GM21390 (cell line): ENCODE measurements at regions not wholly inside any gene's neighbourhood (a gene's known extent, or its start where the extent isn't known, plus 50 kb on each side); places are given as distances from the start of the nearest gene placed in this dataset.
"Not testable (repeated sequence)": the region's sequence is repeated elsewhere in the genome, so short reads cannot be mapped to it uniquely, and the experiment has no call there.

Source experiments
- ATAC-seq: cut with Tn5 transposase; IDR thresholded peaks from one replicate; pipeline ENCODE4 v1.9.1; 2021; ENCODE audit not compliant: unreplicated experiment

DNA sequence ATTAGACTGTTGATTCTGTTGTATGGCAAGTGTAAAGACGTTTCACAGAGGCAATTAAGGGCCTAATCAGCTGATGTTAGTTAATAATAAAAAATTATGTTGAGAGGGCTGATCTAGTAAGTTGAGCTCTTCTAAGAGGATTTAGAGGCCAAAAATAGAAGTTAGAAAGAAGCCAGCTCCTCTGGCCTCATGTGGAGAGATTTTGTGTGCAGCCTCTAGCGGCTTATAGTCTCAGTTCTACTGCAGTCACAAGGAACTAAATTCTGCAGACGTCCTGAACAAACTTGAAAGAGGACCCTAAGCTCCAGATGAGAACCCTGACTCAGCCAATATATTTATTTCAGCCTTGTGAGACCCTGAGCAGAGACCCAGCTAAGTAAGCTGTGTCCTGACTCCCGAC is 498.6 kb downstream of the BTBD3 start:
- no peak for ATAC-seq

DNA sequence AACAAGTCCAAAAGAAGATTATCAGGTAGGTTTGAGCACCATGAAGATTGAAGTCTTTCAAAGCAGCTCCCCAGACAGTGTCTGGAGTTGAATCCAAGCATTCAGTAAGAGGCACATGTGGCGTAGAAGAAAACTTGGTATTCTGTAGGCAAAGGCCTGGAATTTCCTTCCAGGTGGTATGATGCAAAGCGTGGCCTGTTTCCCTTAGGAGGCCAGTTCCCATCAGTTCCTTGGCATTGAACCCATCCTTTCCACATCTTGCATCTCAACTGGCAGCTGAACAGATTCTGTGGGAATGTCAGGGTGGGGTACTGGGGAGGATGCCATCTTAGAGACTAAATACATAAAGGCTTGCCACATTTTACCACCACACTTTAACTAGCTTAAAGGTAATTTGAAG is 516.0 kb downstream of the BTBD3 start:
- ATAC-seq: no peak

DNA sequence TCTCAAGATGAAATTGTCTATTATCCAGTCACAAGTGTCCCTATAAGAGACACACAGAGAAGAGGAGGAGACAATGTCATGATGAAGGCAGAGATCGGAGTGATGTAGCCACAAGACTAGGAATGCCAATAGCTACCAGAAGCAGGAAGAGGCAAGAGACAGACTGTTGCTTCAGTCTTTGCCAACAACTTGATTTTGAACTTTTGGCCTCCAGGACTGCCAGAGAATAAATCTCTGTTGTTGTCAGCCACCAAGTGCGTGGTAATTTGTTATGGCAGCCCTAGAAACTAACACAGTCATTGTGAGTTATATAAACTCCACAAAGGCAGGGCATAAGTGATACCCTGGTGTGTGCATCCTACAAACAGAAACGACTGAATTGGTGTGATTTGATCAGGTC is 517.0 kb downstream of the BTBD3 start:
- ATAC-seq: no peak

DNA sequence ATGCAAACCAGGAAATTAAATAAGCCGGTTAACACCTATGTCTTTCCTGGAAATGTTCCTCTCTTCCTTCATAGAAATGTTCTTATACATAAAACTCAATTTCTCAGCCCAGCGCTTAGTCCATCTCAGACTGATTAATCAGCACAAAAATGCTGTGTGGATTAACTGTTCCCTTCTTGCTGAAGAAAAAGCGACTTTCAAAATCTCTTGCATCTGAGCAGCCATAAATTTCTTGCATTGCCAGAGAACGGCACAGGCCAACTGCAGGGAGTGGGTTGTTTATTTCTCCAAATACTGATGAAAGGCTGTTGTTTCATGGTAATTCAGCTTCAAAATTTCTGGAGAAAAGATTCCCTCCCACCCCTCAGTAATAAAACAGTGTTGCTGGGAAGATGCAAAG is 517.6 kb downstream of the BTBD3 start:
- ATAC-seq: no peak

DNA sequence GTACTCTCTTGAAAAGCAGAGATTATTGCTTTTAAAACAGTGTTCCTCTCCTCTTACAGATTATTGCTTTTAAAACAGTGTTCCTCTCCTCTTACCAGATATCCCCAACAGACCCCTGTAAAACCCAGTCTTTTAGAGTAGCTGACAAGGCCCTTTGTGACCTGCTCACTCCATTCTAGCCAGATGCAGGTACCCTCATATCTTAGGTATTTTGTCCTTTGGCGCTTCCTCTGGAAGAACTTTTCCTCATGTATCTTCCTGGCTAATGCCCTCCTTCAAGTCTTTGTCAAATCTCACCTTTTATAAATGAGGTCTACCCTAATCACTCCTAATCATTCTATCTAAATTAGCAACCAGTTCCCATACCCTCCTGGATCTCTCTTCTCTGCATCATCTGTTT is 536.0 kb downstream of the BTBD3 start:
- no peak for ATAC-seq

DNA sequence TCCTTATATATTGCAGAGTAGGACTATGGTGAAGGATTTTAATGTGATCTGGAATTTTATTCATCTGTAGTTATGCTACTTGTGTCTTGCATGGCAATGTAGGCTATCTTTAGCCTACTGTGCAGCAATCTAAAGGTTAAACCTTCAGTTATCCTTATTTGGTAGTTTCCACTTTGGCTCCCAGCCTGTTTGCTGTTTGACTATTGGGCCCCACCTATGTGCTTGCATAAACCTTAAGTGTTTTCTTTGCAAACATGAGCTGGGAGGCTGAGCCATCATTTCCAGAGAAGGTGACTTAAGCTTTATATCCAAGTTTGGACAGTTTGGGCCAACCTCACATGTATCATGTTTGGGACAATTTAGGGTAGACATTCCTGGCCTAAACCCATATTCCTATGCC is 537.5 kb downstream of the BTBD3 start:
- no peak for ATAC-seq

DNA sequence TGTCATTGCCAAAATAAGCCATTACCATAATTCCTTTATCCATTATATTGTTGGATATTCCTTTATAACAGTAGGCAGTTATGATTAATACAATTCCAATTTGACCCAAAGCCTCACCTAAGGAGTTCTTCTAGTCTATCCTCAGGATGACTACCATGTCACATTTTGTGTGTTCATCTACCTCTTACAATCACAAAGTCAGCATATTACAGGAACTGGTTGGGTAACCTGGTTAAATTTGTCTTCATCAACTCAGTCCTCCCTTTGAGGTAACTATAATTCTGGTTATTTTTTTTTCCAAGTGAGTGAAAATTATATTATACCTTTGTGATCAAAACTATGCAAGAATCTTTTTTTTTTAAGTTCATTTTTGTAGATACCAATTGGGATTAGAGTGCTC is 540.5 kb downstream of the BTBD3 start:
- no peak for ATAC-seq

DNA sequence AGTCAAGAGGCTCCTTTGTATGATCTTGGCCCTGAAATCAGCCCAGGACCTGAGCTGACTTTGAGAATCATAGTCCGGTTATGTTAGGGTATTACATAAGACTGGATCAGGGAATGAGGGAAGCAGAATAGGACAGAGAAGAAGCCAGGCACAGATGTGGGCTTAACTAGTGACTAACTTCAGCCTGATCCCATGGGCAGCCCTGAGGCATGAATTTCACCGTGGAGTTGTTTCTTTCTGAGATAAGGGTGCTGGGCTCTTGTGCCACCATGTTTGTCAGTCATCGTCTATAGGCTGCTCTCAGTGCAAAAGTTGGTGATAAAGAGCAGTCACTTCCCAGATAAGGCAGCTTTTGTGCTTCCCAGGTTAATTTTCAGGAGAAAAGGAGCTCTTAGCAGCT is 544.7 kb upstream of the SPTLC3 start:
- ATAC-seq: no peak

DNA sequence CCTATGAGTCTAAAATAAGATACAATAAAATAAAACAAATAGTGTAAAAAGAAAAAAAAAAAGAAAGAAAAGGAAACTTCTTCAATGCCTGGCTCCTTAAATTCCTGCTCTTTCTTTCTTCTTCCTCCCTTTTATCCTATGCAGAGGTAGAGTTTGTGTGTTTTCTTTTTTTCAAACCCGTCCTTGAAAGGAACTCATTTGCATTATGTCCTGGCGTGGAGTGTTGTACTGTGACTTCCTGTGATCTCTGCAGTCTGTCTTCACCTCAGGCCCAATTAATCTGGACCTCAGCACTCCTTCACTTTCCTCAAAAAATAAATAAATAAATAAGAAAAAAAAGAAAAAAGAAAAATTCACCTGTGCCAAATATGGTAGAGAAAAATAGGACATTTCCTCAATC is 541.9 kb upstream of the SPTLC3 start:
- no peak for ATAC-seq

DNA sequence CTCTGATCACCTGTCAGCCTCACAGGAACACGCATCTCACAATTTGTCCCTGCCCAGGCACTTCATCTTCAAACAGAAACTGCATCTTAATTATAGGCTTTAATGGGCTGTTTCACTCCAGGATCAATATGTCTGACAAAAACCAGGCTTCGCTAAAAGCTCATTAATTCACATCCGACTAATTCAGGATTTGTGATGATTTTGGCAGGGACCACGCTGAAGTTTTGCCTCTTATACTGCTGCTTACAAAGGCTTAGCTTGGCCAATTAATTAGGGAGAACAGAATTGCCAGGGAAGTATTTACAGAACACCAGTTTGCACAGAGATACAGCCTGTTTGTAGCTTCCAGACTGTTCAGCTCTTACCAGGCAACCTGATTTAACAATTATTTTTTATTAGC is 541.0 kb upstream of the SPTLC3 start:
- ATAC-seq: no peak

DNA sequence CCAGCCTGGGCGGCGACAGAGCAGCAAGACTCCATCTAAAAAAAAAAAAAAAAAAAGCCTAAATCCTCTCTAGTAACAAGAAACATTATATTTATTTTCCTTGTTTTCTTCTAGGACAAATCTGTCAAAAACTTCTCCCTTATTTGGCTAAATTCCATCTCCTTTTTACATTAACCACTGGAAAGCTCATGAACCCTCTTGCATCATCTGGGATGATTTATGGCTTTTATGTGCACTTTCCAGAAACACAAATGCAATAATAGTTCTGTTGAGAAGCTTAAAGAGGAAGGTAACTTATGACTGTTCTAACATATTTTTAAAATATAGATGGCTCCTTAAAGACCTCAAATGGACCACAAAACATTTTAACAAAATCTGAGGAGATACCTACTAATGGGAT is 526.1 kb upstream of the SPTLC3 start:
- ATAC-seq: no peak

DNA sequence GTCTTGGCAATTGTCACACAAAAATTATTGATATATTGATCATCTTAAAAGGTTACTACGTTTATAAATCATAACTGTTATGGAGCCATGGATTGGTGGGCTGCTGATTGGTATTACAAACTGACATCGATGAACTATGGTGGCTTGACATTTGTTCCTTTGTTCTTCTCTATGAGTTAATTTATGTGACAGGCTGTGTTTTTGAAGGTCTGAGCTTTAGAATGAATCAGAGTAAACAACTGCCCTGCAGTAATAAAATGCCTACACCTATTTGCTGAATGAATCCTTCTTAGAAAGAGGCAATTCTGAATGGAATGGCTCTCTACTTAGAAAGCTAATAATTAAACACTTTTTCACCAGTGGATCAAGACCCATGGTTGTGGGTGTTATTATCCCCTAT is 506.3 kb upstream of the SPTLC3 start:
- ATAC-seq: no peak

DNA sequence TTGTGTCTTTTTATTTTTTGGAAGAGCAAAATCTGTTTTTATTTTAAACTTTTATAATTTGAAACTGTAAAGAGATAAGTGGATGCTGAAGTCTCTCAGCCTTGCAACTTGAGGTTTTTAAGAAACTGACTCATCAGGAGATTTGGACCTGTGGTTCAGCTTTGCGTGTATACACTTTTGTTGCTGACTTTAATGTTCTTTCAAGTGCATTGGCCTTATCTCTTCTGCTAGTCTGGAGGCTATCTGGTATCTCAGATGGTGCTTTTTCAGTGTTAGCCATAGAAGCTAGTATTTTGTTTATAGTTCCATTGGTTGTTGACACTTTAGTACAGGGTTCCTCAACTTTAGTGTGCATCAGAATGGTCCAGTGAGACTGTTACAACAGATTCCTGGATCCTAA is 504.0 kb upstream of the SPTLC3 start:
- no peak for ATAC-seq

DNA sequence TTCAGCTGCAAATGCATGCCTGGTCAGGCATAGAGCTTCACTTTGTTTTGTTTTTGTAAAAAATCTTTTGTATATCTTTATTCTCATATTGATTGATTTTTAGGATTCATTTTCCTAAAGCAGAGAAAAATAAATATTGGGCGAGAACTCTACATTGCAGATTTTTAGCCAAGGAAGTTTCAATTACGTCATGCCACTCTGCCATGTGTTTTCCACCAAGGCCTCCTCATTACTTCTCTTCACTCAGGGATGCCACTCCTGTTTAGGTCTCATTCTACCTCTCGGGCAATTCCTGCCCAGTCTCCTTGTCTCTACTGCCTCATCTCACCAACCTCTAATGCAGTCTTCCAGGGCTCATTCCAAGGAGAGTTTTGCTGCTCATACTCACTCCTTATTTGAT is 497.3 kb upstream of the SPTLC3 start:
- ATAC-seq: no peak

DNA sequence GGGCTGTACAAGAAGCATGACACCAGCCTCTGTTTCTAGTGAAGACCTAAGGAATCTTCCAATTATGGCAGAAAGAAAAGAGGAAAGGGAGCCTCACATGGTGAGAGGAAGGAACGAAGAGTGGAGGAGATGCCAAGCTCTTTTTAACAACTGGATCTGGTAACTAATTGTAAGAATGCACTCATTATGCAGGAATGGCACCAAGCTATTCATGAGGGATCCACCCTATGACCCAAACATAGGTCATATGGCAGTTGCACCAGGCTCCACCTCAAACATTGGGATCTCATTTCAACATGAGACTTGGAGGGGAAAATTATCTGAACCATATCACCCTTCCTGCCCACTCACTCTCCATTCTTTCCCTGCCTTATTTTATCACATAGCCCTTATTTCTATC is 496.0 kb upstream of the SPTLC3 start:
- no peak for ATAC-seq

DNA sequence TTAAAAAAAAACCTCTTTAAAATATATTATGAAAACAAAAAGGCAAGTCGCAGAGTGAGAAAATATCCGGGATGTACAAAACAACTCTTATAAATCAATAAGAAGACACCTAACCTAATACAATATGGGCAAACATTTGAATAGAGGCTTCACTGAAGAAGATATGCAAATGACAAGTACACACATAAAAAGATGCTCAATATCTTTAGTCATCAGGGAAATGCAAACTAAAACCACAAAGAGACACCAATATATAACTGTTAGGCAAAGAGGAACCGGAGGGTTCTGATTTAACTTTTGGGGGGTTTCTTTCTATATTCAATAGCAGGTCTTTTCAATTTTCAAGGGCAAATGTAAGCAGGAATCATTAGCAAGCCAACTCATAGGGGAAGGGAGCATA is 480.7 kb upstream of the SPTLC3 start:
- no peak for ATAC-seq

DNA sequence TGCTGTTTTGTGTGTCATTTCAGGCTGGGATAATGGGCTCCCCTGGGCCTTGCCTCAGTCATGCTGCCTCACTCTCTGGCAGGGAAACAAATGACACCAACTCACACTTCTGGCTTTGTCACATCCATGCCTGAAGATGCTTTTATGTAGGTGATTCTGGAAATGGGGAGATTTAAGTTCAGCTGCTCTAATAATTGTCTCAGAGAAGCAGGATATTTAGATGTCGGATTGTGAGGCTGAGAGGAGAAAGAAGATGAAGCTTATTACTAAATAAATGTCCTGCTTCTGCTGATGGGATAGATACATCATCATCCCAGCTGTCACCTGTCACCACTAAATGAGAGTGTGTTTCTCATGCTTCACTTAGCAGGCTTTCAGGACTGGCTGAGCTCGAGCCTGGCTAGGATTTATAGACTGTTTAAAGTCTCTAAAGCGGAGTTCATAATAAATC is 480.2 kb upstream of the SPTLC3 start:
- ATAC-seq: no peak

DNA sequence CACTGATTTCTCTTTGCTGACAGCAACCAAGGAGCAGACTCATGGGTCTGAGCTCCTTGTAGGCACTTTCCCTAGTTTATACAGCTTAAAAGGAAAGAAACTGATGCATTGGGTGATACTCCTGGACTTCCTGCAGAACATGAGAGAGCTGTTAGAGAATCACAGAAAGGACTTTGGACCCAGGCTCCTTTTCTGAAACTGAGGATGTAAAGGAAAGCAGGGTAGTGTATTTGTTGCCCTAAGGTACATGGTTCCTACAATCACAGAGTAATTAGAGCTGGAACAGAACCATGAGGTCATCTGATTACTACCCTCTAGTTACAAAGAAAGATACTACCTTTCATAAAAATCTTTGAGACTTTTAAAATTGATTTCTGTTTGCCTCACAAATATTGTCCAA is 477.1 kb upstream of the SPTLC3 start:
- ATAC-seq: no peak

DNA sequence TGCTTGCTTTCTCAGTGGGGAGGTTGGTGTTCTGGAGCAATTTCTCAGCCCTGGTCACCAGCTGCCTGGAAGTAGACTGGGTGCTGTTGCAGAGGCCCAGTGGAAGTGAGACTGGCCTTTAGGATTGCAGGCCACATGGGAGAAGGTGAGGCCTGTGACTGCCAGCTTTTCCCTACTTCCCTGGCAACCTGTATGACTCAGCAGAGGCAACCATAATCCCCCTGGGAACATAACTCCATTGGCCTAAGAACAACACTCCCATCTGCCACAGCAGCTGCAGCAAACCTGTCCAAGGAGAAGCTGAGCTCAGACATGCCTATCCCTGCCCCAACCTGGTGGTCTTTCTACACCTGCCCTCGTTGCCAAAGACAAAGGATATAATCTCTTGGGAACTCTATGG is 473.5 kb upstream of the SPTLC3 start:
- no peak for ATAC-seq

DNA sequence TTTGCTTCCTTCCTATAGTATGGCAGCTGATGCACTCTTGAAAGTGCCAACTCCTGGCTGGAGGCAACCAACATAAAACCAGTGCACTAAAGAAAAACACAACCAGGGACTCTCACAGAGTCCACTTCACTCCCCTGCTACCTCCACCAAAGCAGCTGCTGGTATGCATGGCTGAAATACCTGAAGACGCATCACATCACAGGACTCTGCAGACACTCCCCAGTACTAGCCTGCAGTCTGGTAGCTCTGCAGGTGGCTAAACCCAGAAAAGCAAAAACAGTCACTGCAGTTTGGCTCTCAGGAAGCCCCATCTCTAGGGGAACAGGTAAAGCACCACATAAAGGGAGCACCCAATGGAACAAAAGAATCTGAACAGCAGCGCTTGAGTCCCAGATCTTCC is 473.0 kb upstream of the SPTLC3 start:
- no peak for ATAC-seq

DNA sequence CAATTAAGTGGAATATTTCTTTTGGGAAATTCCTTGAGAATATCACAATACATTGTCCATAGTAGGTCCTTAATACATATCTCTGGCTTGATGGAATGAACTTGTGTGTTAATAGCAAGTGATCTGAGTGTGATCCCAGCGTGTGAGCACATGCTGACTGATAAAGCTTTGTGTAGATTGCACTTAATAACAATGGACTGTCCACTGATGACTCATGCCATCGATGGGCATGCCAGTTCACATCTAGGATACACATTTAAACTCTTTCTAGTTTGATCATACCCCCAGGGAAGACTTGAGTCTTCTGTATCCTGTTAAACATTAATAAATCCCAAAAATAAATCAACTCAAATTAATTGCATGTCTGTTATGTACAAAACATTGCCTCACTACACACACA is 454.3 kb upstream of the SPTLC3 start:
- ATAC-seq: no peak

DNA sequence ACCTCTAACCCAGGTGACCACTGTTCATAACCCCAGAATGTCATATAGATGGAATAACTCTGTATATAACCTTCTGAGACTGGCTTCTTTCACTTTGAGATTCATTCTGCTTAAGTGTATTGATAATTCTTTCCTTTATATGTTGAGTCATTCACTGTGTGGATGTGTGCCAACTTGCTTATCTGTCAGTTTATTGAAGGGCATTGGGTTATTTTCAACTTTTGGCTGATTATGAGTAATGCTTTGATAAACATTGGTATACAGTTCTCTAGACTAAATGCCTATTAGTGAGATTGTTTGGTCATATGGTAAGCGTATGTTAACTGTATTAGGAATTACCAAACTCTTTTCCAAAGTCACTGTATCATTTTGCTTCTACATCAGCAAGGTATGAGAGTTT is 453.4 kb upstream of the SPTLC3 start:
- ATAC-seq: no peak

DNA sequence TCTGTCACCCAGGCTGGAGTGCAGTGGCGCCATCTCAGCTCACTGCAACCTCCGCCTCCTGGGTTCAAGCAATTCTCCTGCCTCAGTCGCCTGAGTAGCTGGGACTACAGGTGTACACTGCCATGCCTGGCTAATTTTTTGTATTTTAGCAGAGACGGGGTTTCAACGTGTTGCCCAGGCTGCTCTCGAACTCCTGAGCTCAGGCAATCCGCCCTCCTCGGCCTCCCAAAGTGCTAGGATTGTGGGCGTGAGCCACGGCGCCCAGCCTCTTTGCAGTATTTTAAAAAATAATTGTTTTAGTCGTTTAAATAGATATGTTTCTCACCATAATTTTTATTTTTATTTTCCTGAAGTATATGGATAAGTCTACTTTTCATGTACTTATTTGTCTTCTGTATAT is 452.9 kb upstream of the SPTLC3 start:
- ATAC-seq: not testable (repeated sequence)

DNA sequence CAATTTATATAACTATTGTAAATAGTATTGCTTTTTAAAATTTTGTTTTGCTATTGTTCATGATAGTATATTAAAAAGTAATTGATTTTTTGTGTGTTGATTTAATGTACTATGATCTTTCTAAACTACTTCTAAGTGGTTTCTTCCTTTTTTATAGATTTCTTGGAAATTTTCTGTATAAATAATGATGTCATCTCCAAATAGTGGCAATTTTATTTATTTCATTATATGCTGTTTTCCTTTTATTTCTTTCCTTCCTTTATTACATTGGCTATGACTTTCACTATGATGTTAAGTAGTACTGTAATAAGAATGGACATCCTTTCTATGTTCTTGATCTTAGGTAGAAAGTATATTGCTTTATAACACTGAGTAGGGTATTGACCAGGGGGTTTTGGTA is 451.5 kb upstream of the SPTLC3 start:
- no peak for ATAC-seq
